Stomach (tissue), 8 donors: ENCODE measurements at regions not wholly inside any gene's neighbourhood (a gene's known extent, or its start where the extent isn't known, plus 50 kb on each side); places are given as distances from the start of the nearest gene placed in this dataset.

Experiments used
- DNase-seq, 2 donors: peaks; one replicate each; pipeline versions ENCODE4 v3.0.0 to v3.0.0-alpha.2; 2013 to 2019
- H3K27ac ChIP-seq, 5 donors: fragments of 200-600 bp in 4 of 5; sonication (generic) in 4 of 5; one replicate each; pipeline ENCODE4 v1.5.1; 2013 to 2019; ENCODE audit warnings: mild to moderate bottlenecking in 1 of 5, moderate library complexity in 1 of 5
- H3K27me3 ChIP-seq, 3 donors: fragments of 200-600 bp; sonication (generic); one replicate each; pipeline ENCODE4 v1.5.1; 2017 to 2019; ENCODE audit warnings: mixed run types in 1 of 3
- H3K36me3 ChIP-seq, 4 donors: fragments of 200-600 bp; sonication (generic); 1 replicate in 3 of 4; 2 replicates in 1 of 4; pipeline ENCODE4 v1.5.1; 2016 to 2019
- H3K4me1 ChIP-seq, 4 donors: fragments of 200-600 bp; sonication (generic); one replicate each; pipeline ENCODE4 v1.5.1; 2016 to 2019
- H3K4me3 ChIP-seq, 4 donors: fragments of 200-600 bp; sonication (generic) in 3 of 4; one replicate each; pipeline ENCODE4 v1.5.1; 2016 to 2019; ENCODE audit warnings: mild to moderate bottlenecking in 1 of 4
- H3K9me3 ChIP-seq, 4 donors: fragments of 200-600 bp; sonication (generic); one replicate each; pipeline ENCODE4 v1.5.1; 2016 to 2019
- EP300 ChIP-seq: sonication (generic); formaldehyde crosslinking; IDR thresholded peaks from one replicate; pipeline ENCODE4 v1.6.1; 2017; ENCODE audit warnings: antibody characterized with exemption
- POLR2A ChIP-seq, 4 donors: fragments of 450-650 bp; IDR thresholded peaks; one replicate each; pipeline ENCODE4 v1.6.1; 2016; ENCODE audit warnings: antibody characterized with exemption in 4 of 4, control low read depth in 2 of 4, mild to moderate bottlenecking in 1 of 4, moderate library complexity in 1 of 4
- POLR2AphosphoS5 ChIP-seq, 3 donors: sonication (generic); formaldehyde crosslinking; IDR thresholded peaks; one replicate each; pipeline ENCODE4 v1.6.1; 2016; ENCODE audit warnings: antibody characterized with exemption in 3 of 3
- WGBS, 5 donors: extraction: QIAGEN DNeasy Blood & Tissue Kit in 3 of 5; methylation state at CpG; one replicate each; pipeline versions ENCODE4 v1.1.5 to v1.1.7; 2013 to 2018; 5-methylcytosine and 5-hydroxymethylcytosine counted together
- intact Hi-C: fragments of 100-400 bp; cut with DNase I; formaldehyde crosslinking; loops from one replicate; pipeline ENCODE4 v1.15.1; 2023; ENCODE audit warnings: low total_unique reads
- TF ChIP-seq, protein P1 (sequence below), 7 experiments: fragments of 450-650 bp in 4 of 7; fragments of 200-600 bp in 3 of 7; sonication (generic) in 3 of 7; IDR thresholded peaks; one replicate each; pipeline ENCODE4 v1.5.1; 2016 to 2019; ENCODE audit warnings: antibody characterized with exemption in 7 of 7, control low read depth in 2 of 7, mild to moderate bottlenecking in 1 of 7
- donor health status: healthy with polysubstance abuse.
- donor health status: Bipolar disorder and iron deficiency.
- donor health status: healthy.

DNA sequence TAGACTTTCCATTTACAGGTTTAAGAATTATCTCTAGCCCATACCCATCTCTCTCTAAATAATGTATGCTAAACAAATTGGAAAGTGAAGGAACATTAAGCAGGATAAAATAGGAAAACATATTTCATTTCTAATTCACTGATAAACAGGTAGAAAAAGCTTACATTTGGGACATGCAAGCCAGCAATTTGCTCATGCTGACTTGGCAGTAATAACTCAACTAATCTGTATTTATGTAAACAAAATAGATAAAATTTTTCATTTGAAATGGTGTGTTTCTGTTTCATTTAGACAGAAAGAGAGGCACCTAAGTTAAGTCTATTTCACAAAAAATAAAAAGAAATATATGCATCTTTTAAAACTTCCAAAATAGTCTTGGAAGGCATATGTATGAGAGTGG lies 877.3 kb upstream of the LRRTM1 start:
- Histone ChIP-seq H3K4me3 (no peak overlapping the region), H3K36me3 (no peaks in the 10 kb centered on the region), H3K4me1 (no peaks in the 10 kb centered on the region), H3K27me3 (no peaks in the 10 kb centered on the region), H3K27ac (no peak overlapping the region), H3K9me3 (no peaks in the 10 kb centered on the region)
- intact Hi-C loops, result no loop called here
- TF ChIP-seq, protein P1, sequence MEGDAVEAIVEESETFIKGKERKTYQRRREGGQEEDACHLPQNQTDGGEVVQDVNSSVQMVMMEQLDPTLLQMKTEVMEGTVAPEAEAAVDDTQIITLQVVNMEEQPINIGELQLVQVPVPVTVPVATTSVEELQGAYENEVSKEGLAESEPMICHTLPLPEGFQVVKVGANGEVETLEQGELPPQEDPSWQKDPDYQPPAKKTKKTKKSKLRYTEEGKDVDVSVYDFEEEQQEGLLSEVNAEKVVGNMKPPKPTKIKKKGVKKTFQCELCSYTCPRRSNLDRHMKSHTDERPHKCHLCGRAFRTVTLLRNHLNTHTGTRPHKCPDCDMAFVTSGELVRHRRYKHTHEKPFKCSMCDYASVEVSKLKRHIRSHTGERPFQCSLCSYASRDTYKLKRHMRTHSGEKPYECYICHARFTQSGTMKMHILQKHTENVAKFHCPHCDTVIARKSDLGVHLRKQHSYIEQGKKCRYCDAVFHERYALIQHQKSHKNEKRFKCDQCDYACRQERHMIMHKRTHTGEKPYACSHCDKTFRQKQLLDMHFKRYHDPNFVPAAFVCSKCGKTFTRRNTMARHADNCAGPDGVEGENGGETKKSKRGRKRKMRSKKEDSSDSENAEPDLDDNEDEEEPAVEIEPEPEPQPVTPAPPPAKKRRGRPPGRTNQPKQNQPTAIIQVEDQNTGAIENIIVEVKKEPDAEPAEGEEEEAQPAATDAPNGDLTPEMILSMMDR (IDR thresholded peaks at IDR 0.05), result no peak
- TF ChIP-seq EP300 (no peak), POLR2A (IDR thresholded peaks at IDR 0.05) (no peak)
- no peak for DNase-seq

- intact Hi-C loops, result no loop called here
- Histone ChIP-seq H3K36me3 (no peaks in the 10 kb centered on the region), H3K9me3 (peaks cover 0 to 1% (median 0%) of the 10 kb centered on the region in 4 donors), H3K27ac (no peak overlapping the region), H3K4me3 (no peak overlapping the region), H3K4me1 (no peaks in the 10 kb centered on the region), H3K27me3 (no peaks in the 10 kb centered on the region)
- DNase-seq, result no peak
- TF ChIP-seq, protein P1 (IDR thresholded peaks at IDR 0.05), result no peak
- no peak for TF ChIP-seq EP300
- no peak for TF ChIP-seq POLR2A (IDR thresholded peaks at IDR 0.05)
- no peak for TF ChIP-seq POLR2AphosphoS5 (IDR thresholded peaks at IDR 0.05)
- WGBS, 5 donors, result 76 to 91% (median 88%) methylated on average over 2 of the region's 2 CpGs
These were observed 866.9 kb upstream of the LRRTM1 start for GRCh38 chr2:81171447-81171846.

GRCh38 chr2:81163583-81163982 lies 859.0 kb upstream of the LRRTM1 start:
- Histone ChIP-seq H3K9me3 (no peaks in the 10 kb centered on the region), H3K27me3 (no peaks in the 10 kb centered on the region), H3K4me3 (no peak overlapping the region), H3K27ac (no peak overlapping the region), H3K36me3 (no peaks in the 10 kb centered on the region), H3K4me1 (no peaks in the 10 kb centered on the region)
- DNase-seq, result no peak
- TF ChIP-seq, protein P1 (IDR thresholded peaks at IDR 0.05), result no peak
- TF ChIP-seq POLR2A (IDR thresholded peaks at IDR 0.05), result no peak
- TF ChIP-seq EP300, result no peak
- TF ChIP-seq POLR2AphosphoS5 (IDR thresholded peaks at IDR 0.05), result no peak
- intact Hi-C loops, result no loop called here
- WGBS, 5 donors, result 80 to 92% (median 87%) methylated on average over 3 of the region's 3 CpGs

GRCh38 chr2:81158505-81158904 lies 854.0 kb upstream of the LRRTM1 start:
- intact Hi-C loops, result no loop called here
- WGBS, 5 donors, result 54 to 68% (median 65%) methylated on average over 5 of the region's 5 CpGs
- no peaks in the 10 kb centered on the region for H3K4me1 ChIP-seq
- H3K9me3 ChIP-seq, result no peaks in the 10 kb centered on the region
- DNase-seq, result peak in 1 of 2 donors; percentile 2
- H3K36me3 ChIP-seq, result no peaks in the 10 kb centered on the region
- no peak overlapping the region for H3K27ac ChIP-seq
- H3K27me3 ChIP-seq, result no peaks in the 10 kb centered on the region
- no peak overlapping the region for H3K4me3 ChIP-seq
- TF ChIP-seq, protein P1 (IDR thresholded peaks at IDR 0.05), result no peak
- TF ChIP-seq POLR2AphosphoS5 (IDR thresholded peaks at IDR 0.05) (no peak), EP300 (no peak)
